ENCODE measurements at regions not wholly inside any gene's neighbourhood (a gene's known extent, or its start where the extent isn't known, plus 50 kb on each side); places are given as distances from the start of the nearest gene placed in this dataset.
A peak's percentile ranks its signal among the peaks of the same experiment; 100 is the strongest.
"Not testable (repeated sequence)": the region's sequence is repeated elsewhere in the genome, so short reads cannot be mapped to it uniquely, and the experiment has no call there.

- H3K36me3 Mint-ChIP-seq: peaks cover 0 to 10% of the 10 kb centered on the region in 2 donors
- Histone ChIP-seq H3K9me3 (ENCODE audit: control insufficient read depth in 1 of 2, low read length in 2 of 2) (no peaks in the 10 kb centered on the region), H3K36me3 (ENCODE audit: insufficient read depth, low read length) (no peaks in the 10 kb centered on the region), H3K4me3 (ENCODE audit: low read length in 2 of 2) (no peak overlapping the region), H3K4me1 (ENCODE audit: insufficient read depth, low read length) (no peaks in the 10 kb centered on the region), H3K27ac (ENCODE audit: low read depth, low read length) (no peak overlapping the region), H3K27me3 (ENCODE audit: insufficient read depth, low read length) (no peaks in the 10 kb centered on the region)
- H3K27me3 Mint-ChIP-seq: peaks cover 1 to 9% of the 10 kb centered on the region in 2 donors
- H3K27ac Mint-ChIP-seq: no peak overlapping the region
- ChIA-PET CTCF (ENCODE audit: partially characterized antibody) (no interaction called here), POLR2A (ENCODE audit: partially characterized antibody) (no interaction called here)
- intact Hi-C loops (cut with micrococcal nuclease): no loop called here
- peaks cover 0 to 12% (median 5%) of the 10 kb centered on the region in 8 donors for H3K9me3 Mint-ChIP-seq
- no peak for DNase-seq
- no peak overlapping the region for H3K4me3 Mint-ChIP-seq
- no peaks in the 10 kb centered on the region for H3K4me1 Mint-ChIP-seq
These were observed 155.3 kb upstream of the CCDC196 start for GRCh38 chr14:66330916-66331315.

- H3K4me1 Mint-ChIP-seq; intact Hi-C loops (cut with micrococcal nuclease); H3K4me1 ChIP-seq (ENCODE audit: insufficient read depth, low read length); H3K36me3 ChIP-seq (ENCODE audit: insufficient read depth, low read length); H3K27ac Mint-ChIP-seq; H3K27ac ChIP-seq (ENCODE audit: low read depth, low read length); DNase-seq; H3K27me3 ChIP-seq (ENCODE audit: insufficient read depth, low read length); CTCF ChIA-PET (ENCODE audit: partially characterized antibody); H3K4me3 ChIP-seq (ENCODE audit: low read length in 2 of 2); H3K4me3 Mint-ChIP-seq; POLR2A ChIA-PET (ENCODE audit: partially characterized antibody); H3K9me3 ChIP-seq (ENCODE audit: control insufficient read depth in 1 of 2, low read length in 2 of 2): not testable (repeated sequence)
- Mint-ChIP-seq H3K36me3 (peaks cover 0 to 12% of the 10 kb centered on the region in 2 donors), H3K27me3 (peaks cover 1 to 11% of the 10 kb centered on the region in 2 donors), H3K9me3 (peaks cover 0 to 12% (median 5%) of the 10 kb centered on the region in 8 donors)
These were observed 152.9 kb upstream of the CCDC196 start for GRCh38 chr14:66333293-66333692.

GRCh38 chr14:66341239-66341638 lies 144.9 kb upstream of the CCDC196 start:
- Histone ChIP-seq H3K4me1 (ENCODE audit: insufficient read depth, low read length) (no peaks in the 10 kb centered on the region), H3K4me3 (ENCODE audit: low read length in 2 of 2) (no peak overlapping the region), H3K27me3 (ENCODE audit: insufficient read depth, low read length) (no peaks in the 10 kb centered on the region), H3K36me3 (ENCODE audit: insufficient read depth, low read length) (no peaks in the 10 kb centered on the region), H3K9me3 (ENCODE audit: control insufficient read depth in 1 of 2, low read length in 2 of 2) (no peaks in the 10 kb centered on the region), H3K27ac (ENCODE audit: low read depth, low read length) (no peak overlapping the region)
- POLR2A ChIA-PET (ENCODE audit: partially characterized antibody): no interaction called here
- Mint-ChIP-seq H3K4me1 (no peaks in the 10 kb centered on the region), H3K36me3 (no peaks in the 10 kb centered on the region), H3K9me3 (peaks cover 0 to 2% (median 0%) of the 10 kb centered on the region in 8 donors), H3K4me3 (no peak overlapping the region), H3K27ac (no peak overlapping the region), H3K27me3 (peaks cover 0 to 2% of the 10 kb centered on the region in 2 donors)
- DNase-seq: no peak
- CTCF ChIA-PET (ENCODE audit: partially characterized antibody): no interaction called here
- intact Hi-C loops (cut with micrococcal nuclease): no loop called here

- Histone ChIP-seq H3K4me3 (ENCODE audit: low read length in 2 of 2) (no peak overlapping the region), H3K9me3 (ENCODE audit: control insufficient read depth in 1 of 2, low read length in 2 of 2) (no peaks in the 10 kb centered on the region), H3K27me3 (ENCODE audit: insufficient read depth, low read length) (no peaks in the 10 kb centered on the region), H3K4me1 (ENCODE audit: insufficient read depth, low read length) (no peaks in the 10 kb centered on the region), H3K27ac (ENCODE audit: low read depth, low read length) (no peak overlapping the region), H3K36me3 (ENCODE audit: insufficient read depth, low read length) (no peaks in the 10 kb centered on the region)
- no peaks in the 10 kb centered on the region for H3K27me3 Mint-ChIP-seq
- DNase-seq: no peak
- CTCF ChIA-PET (ENCODE audit: partially characterized antibody): no interaction called here
- H3K4me1 Mint-ChIP-seq: no peaks in the 10 kb centered on the region
- peaks cover under 1 to 31% (median 23%) of the 10 kb centered on the region in 8 donors for H3K9me3 Mint-ChIP-seq
- POLR2A ChIA-PET (ENCODE audit: partially characterized antibody): no interaction called here
- intact Hi-C loops (cut with micrococcal nuclease): no loop called here
- H3K27ac Mint-ChIP-seq: no peak overlapping the region
- H3K4me3 Mint-ChIP-seq: no peak overlapping the region
- H3K36me3 Mint-ChIP-seq: peaks cover 3 to 17% of the 10 kb centered on the region in 2 donors
These were observed 140.2 kb upstream of the CCDC196 start for GRCh38 chr14:66345986-66346385.

GRCh38 chr14:66351310-66351709 lies 134.9 kb upstream of the CCDC196 start:
- no peaks in the 10 kb centered on the region for H3K27me3 ChIP-seq (ENCODE audit: insufficient read depth, low read length)
- H3K36me3 ChIP-seq (ENCODE audit: insufficient read depth, low read length): no peaks in the 10 kb centered on the region
- intact Hi-C loops (cut with micrococcal nuclease): loop anchor here (10.0 kb wide), 1 partner anchor 1353 kb away; the partner anchor contains the start of gene RDH12
- no peak overlapping the region for H3K27ac ChIP-seq (ENCODE audit: low read depth, low read length)
- H3K36me3 Mint-ChIP-seq: peaks cover 3 to 24% of the 10 kb centered on the region in 2 donors
- DNase-seq: no peak
- H3K4me1 ChIP-seq (ENCODE audit: insufficient read depth, low read length): no peaks in the 10 kb centered on the region
- ChIA-PET POLR2A (ENCODE audit: partially characterized antibody) (no interaction called here), CTCF (ENCODE audit: partially characterized antibody) (interaction anchor here (3.4 kb wide), 1 partner anchor 8 kb away, joined by 21 read pairs; no protein-coding TSS in a partner anchor)
- no peaks in the 10 kb centered on the region for H3K27me3 Mint-ChIP-seq
- H3K9me3 Mint-ChIP-seq: peaks cover 2 to 45% (median 26%) of the 10 kb centered on the region in 8 donors
- H3K4me3 ChIP-seq (ENCODE audit: low read length in 2 of 2): no peak overlapping the region
- H3K9me3 ChIP-seq (ENCODE audit: control insufficient read depth in 1 of 2, low read length in 2 of 2): no peaks in the 10 kb centered on the region
- H3K4me3 Mint-ChIP-seq: no peak overlapping the region
- H3K4me1 Mint-ChIP-seq: no peaks in the 10 kb centered on the region
- H3K27ac Mint-ChIP-seq: no peak overlapping the region

GRCh38 chr14:66359500-66359899 lies 126.7 kb upstream of the CCDC196 start:
- no peaks in the 10 kb centered on the region for H3K36me3 Mint-ChIP-seq
- H3K27me3 ChIP-seq (ENCODE audit: insufficient read depth, low read length): no peaks in the 10 kb centered on the region
- H3K4me3 ChIP-seq (ENCODE audit: low read length in 2 of 2): no peak overlapping the region
- DNase-seq: peak in 4 of 5 donors; percentile 33 to 52 (median 49)
- H3K9me3 ChIP-seq (ENCODE audit: control insufficient read depth in 1 of 2, low read length in 2 of 2): no peaks in the 10 kb centered on the region
- POLR2A ChIA-PET (ENCODE audit: partially characterized antibody): no interaction called here
- H3K4me1 Mint-ChIP-seq: no peaks in the 10 kb centered on the region
- peaks cover 3 to 7% of the 10 kb centered on the region in 2 donors for H3K27me3 Mint-ChIP-seq
- H3K36me3 ChIP-seq (ENCODE audit: insufficient read depth, low read length): no peaks in the 10 kb centered on the region
- H3K4me3 Mint-ChIP-seq: no peak overlapping the region
- CTCF ChIA-PET (ENCODE audit: partially characterized antibody): interaction anchor here (0.7 to 4.2 kb wide), 39 partner anchors 9 to 1757 kb away, joined by 3 to 45 read pairs (median 4); no protein-coding TSS in a partner anchor
- intact Hi-C loops (cut with micrococcal nuclease): loop anchor here (1.0 to 10.0 kb wide), 2 partner anchors 44 to 1345 kb away; partner anchors contain the start of gene RDH12
- no peak overlapping the region for H3K27ac Mint-ChIP-seq
- no peaks in the 10 kb centered on the region for H3K9me3 Mint-ChIP-seq
- H3K4me1 ChIP-seq (ENCODE audit: insufficient read depth, low read length): no peaks in the 10 kb centered on the region
- H3K27ac ChIP-seq (ENCODE audit: low read depth, low read length): no peak overlapping the region

- ChIA-PET CTCF (ENCODE audit: partially characterized antibody) (interaction anchor here (1.0 to 4.2 kb wide), 17 partner anchors 9 to 1344 kb away, joined by 3 to 45 read pairs (median 6); no protein-coding TSS in a partner anchor), POLR2A (ENCODE audit: partially characterized antibody) (no interaction called here)
- H3K4me1 ChIP-seq (ENCODE audit: insufficient read depth, low read length): no peaks in the 10 kb centered on the region
- intact Hi-C loops (cut with micrococcal nuclease): loop anchor here (5.0 kb wide), 1 partner anchor 1212 kb away; no protein-coding TSS in a partner anchor
- H3K27me3 ChIP-seq (ENCODE audit: insufficient read depth, low read length): no peaks in the 10 kb centered on the region
- no peaks in the 10 kb centered on the region for H3K4me1 Mint-ChIP-seq
- no peaks in the 10 kb centered on the region for H3K36me3 Mint-ChIP-seq
- H3K9me3 ChIP-seq (ENCODE audit: control insufficient read depth in 1 of 2, low read length in 2 of 2): no peaks in the 10 kb centered on the region
- no peak overlapping the region for H3K4me3 ChIP-seq (ENCODE audit: low read length in 2 of 2)
- H3K36me3 ChIP-seq (ENCODE audit: insufficient read depth, low read length): no peaks in the 10 kb centered on the region
- H3K27me3 Mint-ChIP-seq: peaks cover 3 to 7% of the 10 kb centered on the region in 2 donors
- DNase-seq: no peak
- H3K27ac Mint-ChIP-seq: no peak overlapping the region
- no peaks in the 10 kb centered on the region for H3K9me3 Mint-ChIP-seq
- no peak overlapping the region for H3K4me3 Mint-ChIP-seq
- no peak overlapping the region for H3K27ac ChIP-seq (ENCODE audit: low read depth, low read length)
These were observed 125.7 kb upstream of the CCDC196 start for GRCh38 chr14:66360366-66360926.

Data from CD4-positive, alpha-beta memory T cell (primary cell).